NCI-H2107 treated with DMSO at 0.1 percent for 48 hours (cell line): ENCODE measurements at regions not wholly inside any gene's neighbourhood (a gene's known extent, or its start where the extent isn't known, plus 50 kb on each side); places are given as distances from the start of the nearest gene placed in this dataset.
"Not testable (repeated sequence)": the region's sequence is repeated elsewhere in the genome, so short reads cannot be mapped to it uniquely, and the experiment has no call there.

ENCODE experiments used
- DNase-seq: peaks from one replicate; lab custom pipeline; 2025; ENCODE audit not compliant: unreplicated experiment; lab: John Stamatoyannopoulos, UW

GRCh38 chr18:29779096-29779495 is 1263.4 kb downstream of the DSC3 start:
- no peak for DNase-seq

GRCh38 chr18:29753379-29753778 is 1289.2 kb downstream of the DSC3 start:
- DNase-seq: no peak

GRCh38 chr18:29749704-29750103 is 1292.8 kb downstream of the DSC3 start:
- no peak for DNase-seq

- no peak for DNase-seq
Measured at GRCh38 chr18:29741461-29741860, 1301.1 kb downstream of the DSC3 start.

- no peak for DNase-seq
Measured at GRCh38 chr18:29737620-29738019, 1304.9 kb downstream of the DSC3 start.

GRCh38 chr18:29737190-29737589 is 1305.4 kb downstream of the DSC3 start:
- no peak for DNase-seq

- no peak for DNase-seq
Measured at GRCh38 chr18:29730073-29730472, 1312.5 kb downstream of the DSC3 start.

- DNase-seq: no peak
Measured at GRCh38 chr18:29726646-29727045, 1315.9 kb downstream of the DSC3 start.

- DNase-seq: not testable (repeated sequence)
Measured at GRCh38 chr18:29723486-29723885, 1319.1 kb downstream of the DSC3 start.

- DNase-seq: not testable (repeated sequence)
Measured at GRCh38 chr18:29715960-29716359, 1326.6 kb downstream of the DSC3 start.

- DNase-seq: no peak
Measured at GRCh38 chr18:29712785-29713184, 1329.8 kb downstream of the DSC3 start.

- DNase-seq: no peak
Measured at GRCh38 chr18:29711932-29712331, 1330.6 kb downstream of the DSC3 start.

- DNase-seq: no peak
Measured at GRCh38 chr18:29693334-29693733, 1349.2 kb downstream of the DSC3 start.

- DNase-seq: no peak
Measured at GRCh38 chr18:29681578-29681977, 1361.0 kb downstream of the DSC3 start.

GRCh38 chr18:29664278-29665036 is 1378.1 kb downstream of the DSC3 start:
- no peak for DNase-seq

GRCh38 chr18:29661924-29662323 is 1380.6 kb downstream of the DSC3 start:
- no peak for DNase-seq

- no peak for DNase-seq
Measured at GRCh38 chr18:29660777-29661176, 1381.8 kb downstream of the DSC3 start.

GRCh38 chr18:29653671-29654215 is 1388.8 kb downstream of the DSC3 start:
- no peak for DNase-seq

- no peak for DNase-seq
Measured at GRCh38 chr18:29652797-29653196, 1389.7 kb downstream of the DSC3 start.

GRCh38 chr18:29651122-29651680 is 1391.3 kb downstream of the DSC3 start:
- DNase-seq: no peak

- DNase-seq: no peak
Measured at GRCh38 chr18:29648891-29649290, 1393.7 kb downstream of the DSC3 start.

GRCh38 chr18:29647700-29648099 is 1394.8 kb downstream of the DSC3 start:
- DNase-seq: no peak

GRCh38 chr18:29644276-29644675 is 1398.3 kb downstream of the DSC3 start:
- no peak for DNase-seq
